ENCODE measurements at regions not wholly inside any gene's neighbourhood (a gene's known extent, or its start where the extent isn't known, plus 50 kb on each side); places are given as distances from the start of the nearest gene placed in this dataset.
"Not testable (repeated sequence)": the region's sequence is repeated elsewhere in the genome, so short reads cannot be mapped to it uniquely, and the experiment has no call there.

DNA sequence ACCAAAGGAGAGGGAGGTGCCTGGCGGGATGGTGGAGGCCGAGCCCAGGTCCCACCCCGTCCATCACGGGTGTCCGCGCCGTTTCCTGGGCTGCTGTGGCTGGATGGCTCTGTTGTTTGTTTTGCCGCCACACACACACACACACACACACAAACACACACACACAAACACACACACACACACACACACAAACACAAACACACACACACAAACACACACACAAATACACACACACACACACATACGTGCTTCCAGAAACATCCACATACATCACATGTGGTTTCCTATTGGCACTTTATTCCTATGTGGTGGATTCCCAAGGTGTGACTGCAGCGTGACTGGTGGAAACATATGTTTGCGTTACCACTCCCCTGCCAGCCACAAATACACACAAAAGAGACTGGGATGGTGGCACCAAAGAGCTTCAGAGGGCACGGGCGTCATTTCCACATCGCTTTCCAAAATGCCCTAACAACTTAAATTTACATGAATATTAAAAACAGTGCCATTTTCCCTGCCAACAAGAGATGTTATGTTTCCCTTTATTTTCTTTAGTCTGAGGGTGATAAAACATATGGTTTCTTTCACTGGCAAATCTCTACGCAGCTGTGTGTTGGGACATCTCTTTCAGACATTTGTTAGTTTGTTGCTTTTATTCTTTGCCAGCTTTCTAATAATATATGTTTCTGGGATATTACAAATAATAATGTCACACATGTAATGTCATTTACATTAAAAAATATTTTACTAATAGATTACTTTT lies 356.8 kb downstream of the BRD1 start:
- no peak for DNase-seq

DNA sequence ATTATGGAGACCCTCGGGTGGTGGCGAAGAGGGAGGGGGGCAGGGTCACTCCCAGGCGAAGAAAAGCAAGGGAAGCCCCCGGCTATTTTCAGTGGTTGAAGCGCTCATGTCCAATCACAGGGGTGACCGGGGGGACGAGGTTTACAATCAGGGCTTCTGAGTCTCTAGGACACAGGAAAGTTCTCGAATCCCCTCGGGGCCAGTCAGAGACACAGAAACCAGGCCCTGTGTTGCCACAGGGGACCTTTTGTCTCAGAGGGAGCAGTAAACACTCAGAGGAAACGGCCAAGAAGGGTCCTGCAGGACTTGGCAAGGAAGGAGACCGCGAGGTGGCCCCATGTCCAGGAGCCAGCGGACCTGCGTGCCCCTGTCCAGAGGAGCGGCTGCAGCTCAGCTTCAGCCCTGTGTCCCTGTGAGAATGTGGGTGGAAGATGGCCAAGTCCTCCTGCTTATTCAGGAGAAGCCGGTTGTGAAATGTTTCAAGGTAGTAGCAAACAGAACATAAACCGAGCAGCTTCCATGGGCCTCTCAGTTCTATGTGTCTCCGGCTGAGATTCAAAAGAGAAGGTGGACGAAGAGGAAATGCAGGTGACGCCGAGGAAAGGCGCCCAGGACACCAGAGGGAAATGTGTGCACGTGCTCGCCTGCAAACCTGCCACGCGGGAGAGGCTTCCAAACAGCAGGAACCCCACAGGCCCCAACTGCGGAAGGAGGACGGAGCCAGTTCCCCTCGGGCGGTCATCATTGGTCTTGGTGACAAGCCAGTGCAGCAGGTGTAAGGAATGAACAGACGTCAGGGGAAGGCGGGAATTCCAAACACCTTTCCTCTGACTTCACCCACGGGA lies 357.6 kb downstream of the BRD1 start:
- no peak for DNase-seq

DNA sequence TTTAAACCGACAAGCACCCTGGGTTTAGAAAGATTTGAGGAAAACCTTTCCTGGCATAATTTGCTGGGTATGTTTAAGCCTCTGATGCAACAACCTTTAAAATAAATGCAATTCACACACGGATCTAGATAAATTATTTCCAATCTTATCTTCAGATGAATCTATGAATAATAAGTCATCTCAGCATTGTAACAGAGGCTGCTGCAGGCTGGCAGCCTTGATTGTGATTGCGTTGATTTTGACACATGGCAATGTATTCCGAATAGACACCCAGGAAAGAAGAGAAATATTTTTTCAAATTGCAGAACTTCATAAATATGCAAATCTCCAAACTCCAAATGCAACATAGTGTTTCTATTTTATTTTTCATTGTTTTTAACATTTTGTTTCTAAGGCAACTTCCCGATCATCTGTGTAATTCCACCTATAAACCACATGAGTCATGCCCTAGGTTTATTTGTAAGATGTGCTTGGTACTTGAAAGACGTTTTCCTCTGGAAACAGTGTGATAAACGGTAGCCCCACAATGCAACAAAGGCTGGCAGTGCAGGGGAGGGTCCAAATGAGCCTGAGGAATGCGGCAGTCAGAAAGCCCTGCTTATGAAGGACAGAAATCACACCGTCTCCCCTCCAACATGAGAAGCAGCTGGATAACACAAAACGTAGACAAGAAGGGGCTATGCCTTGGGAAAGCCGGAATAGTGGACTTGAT lies 359.0 kb downstream of the BRD1 start:
- no peak for DNase-seq

DNA sequence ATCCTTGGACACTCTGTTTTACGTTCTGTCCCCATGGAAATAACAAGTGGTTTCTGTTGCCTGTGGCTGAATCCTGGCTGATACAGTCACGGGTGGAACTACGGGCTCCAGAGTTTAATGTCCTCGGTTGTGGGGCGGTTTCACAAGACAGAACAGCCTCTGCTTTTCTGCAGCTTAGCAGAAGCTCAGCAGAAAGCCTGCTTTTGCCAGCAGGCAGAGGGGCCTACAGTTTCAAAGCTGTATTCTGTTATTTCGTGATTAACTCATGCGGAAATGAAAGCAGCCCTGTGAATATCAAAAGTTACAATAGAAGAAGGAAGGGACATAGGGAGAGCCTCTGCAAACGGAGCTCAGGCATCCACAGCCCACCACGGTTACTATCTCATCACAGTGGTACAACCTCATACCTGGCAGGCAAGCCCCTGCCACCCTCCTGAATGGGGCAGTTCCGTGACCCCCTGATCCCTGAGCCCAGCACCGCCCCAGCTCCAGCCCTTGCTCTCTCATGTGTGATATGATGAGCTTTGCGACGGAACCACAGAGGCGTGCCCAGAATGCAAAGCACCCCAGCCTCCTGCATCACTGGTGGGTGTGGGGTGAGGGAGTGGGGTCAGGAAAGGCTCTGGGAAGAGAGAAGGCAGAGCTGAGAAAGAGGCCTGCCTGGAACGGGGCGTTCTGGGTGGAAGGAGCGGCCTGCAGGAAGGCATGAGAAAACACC lies 360.6 kb downstream of the BRD1 start:
- no peak for DNase-seq

DNA sequence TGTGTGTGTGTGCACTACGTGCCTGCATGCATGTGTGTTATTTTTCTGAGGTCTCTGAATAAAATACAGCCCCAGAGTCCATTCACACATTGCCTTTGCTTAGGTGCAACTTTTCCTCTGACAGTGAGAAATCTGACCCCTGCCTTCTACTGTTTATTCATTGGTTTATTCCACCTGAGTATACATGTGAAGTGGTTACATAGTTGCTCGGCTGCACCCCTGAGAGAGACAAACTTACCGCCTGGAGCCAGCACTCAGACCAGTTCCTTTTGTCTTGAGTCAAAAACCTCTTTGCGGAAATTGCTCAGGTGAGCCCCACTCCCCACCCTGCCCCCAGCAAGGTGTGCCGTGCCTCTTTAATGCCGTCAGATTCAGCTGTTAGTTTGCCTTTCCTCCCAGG lies 363.6 kb downstream of the BRD1 start:
- no peak for DNase-seq

DNA sequence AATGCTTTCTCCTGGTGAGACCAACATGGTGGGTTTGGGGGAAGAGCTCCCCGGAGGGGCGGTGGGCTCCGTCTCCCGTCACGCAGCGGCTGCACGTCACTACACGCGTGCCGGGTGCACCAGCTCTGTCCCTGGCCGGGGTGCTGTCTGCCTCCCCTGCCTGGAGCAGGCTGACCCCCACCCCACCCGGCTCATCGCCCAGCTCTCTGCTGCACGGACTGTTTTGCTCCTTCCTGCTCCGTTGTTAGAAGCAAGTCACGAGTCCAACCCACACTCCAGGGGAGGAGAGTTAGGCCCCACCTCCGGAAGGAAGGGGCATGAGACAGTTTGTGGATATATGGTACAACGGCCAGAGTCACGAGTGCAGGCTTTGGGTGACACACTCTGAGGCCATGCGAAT lies 364.9 kb downstream of the BRD1 start:
- DNase-seq = no peak

DNA sequence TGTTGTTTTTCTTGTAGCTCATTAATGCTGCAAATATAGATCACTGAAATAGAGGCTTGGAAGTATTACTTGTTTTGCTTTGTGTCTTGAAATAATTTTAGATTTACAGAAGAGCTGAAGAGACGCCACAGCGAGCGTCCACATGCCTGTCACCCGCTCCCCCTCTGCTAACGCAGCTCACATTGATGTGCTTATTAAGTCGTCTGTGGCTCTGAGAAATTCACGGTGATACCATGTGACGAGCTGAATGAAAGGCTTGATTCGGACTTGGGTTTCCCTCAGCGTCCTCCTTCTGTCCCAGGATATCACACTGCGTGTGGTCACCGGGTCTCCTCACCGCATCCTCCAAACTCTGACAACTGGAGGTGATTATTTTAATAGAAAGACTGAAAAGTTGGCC lies 365.4 kb downstream of the BRD1 start:
- no peak for DNase-seq

DNA sequence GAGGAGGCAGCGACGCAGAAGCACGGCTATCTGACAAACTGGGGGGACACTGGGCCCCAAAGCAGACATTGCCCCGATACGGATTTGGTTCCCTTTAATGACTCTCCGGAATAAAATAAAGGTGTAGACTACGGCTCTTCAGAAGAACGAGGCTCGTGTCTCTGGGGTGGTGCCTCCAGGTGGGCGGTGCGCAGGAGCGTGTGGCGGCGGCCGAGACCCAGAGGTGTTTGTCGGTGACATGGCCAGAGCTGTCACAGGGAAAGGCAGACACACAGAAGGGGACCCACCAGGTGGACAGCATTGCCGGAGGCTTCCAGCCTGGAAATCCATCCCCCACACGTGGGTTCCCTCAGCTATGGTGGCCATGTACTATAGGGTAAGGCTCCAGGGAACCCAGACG lies 366.0 kb downstream of the BRD1 start:
- no peak for DNase-seq

DNA sequence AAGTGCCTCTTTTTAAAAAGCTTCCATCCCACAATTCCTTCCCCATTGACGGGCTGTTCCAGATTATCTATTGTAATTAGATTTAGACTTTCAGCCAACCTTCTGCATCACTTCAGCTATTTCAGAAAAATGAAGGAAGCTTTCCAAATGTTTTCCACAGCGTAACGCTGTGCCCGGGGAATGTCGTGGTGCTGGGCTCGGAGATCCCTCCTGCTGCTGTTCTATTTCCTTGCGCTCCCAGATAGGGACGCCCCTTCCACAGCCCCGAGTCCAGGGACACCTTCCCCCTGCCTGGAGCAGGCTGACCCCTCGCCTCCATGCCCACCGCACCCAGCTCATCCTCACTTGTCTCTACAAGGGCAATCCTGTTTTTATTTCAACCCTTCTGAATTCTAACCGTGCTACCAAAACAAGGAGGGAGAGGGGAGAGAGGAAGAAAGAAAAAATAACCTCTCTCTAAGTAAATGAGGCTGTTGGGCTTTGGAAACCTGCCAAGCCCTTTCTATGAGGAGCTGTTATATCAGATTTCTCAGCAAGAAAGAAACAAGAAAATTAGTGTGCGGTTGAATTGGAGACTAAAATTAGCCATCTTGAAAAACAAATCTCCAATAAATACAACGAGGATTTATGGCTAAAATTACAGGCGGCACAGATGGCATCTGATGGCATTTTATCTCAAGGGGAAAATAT lies 366.9 kb downstream of the BRD1 start:
- DNase-seq = no peak

DNA sequence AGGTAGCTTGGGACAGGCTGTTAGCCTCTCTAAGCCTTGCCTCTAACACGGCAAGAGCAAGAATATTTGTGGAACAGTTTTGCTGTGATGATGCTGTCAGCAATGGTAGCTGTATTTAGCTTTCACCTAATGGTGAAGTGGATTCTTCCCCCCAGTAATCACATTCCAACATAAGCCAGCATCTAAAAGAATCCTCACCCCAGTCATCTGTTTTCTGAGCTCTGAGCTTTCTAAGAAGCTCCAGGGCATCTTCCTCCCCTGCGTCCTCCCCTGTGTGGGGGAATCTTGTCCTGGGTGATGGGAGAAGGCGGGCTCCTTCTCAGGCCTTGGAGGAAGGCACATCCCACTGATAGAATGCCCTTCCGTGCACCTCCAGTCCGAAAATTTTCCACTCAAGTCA lies 367.6 kb downstream of the BRD1 start:
- no peak for DNase-seq

DNA sequence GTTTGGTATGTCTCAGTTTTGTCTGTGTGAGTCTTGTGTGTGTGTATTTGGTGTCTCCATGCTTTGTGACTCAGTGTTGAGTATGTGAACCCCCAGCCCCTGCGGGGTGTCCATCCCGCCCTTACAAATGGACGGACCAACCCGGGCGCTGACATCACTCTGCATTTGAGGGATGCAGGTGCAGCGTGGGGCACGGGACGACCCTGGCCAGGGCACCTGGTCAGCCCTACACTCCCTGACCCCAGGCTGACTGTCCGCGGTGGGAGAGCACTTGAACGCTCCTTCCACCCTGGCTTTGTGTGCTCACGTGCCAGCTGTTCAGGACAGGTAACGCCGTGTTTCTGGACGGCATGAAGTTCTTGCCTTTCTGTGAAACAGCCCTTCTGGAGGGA lies 369.0 kb downstream of the BRD1 start:
- no peak for DNase-seq

DNA sequence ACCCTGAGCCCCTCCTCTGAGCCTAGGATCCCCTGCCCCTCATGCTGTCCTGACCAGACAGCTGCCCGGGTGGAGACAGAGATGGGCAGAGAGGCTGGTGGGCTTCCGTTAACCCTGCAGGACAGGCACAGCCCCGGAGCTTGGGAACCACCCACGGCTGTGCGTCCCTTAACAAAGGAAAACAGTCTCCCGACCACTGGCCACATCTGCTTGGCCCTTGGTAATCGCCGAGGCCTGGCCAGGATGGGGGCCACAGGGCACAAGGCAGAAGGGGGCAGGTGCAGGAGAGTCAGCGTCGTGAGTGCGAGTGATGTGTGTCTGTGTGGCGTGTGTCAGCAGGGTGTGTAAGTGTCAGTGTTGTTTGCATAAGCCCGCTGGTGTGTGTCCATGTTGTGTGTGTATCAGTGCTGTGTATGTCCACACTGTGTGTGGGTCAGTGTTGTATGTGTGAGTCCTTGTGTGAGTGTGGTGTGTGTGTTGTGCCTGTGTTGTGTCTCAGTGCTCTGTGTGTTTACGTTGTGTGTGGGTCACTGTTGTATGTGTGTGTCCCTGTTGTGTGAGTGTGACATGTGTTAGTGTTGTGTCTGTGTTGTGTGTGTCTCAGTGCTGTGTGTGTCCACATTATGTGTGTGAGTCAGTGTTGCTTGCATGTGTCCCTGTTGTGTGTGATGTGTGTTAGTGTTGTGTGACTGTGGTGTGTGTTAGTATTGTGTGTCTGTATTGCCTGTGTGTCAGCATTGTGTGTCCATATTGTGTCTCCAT lies 369.5 kb downstream of the BRD1 start:
- no peak for DNase-seq

DNA sequence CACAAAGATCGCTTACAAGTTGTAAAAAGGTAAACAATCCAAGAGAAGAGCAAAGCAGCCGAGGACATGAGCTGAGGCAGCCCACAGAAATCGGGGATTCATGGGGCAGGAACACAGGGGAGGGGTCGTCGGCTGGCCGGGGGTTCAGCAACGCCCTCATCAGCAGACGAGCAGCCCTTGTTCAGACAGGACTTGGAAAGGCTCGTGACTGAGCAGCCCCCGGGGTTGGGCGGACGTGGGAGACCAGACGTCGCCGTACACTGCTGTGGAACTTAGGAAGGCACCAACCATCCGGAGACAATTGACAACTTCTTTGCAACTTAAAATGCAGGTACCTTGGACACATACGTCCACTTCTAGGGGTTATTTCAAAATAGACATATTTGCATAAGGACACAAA lies 370.5 kb downstream of the BRD1 start:
- DNase-seq = no peak

DNA sequence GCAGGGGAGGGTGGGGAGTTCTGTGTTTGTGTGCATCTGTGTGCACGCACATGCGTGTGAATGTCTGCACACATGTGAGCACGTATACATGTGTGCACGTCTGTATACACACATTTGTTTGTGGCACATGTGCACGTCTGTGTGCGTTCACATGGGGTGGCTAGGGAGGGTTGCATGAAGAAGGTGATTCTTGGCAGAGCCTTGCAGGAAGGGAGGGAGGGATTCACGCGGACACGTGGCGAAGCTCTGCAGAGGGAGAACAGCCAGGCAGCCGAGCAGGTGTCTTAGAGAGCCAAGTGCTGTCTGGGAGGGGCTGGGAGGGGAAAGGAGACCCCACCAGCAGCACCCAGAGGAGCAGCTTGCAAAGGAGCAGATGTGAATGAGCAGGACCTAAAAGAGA lies 372.1 kb downstream of the BRD1 start:
- DNase-seq = no peak

DNA sequence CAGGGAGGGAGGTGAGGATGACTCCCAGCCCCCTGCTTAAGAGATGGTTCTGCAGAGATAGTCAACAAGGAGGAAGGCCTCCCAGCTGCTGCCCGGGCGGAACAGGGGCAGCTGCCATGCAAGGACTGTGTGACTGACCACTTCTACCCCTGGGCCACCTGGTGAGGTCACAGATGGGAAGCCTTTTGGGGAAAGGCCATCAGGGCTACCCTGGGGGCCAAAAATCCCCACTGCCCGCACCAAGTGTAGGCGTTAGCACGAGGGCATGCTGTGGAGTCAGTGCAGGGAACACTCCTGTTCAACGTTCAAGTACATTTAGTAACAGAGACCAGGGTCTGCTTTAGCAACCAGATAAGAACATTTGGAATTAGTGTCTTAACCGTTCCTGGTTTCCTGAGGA lies 372.9 kb downstream of the BRD1 start:
- no peak for DNase-seq

DNA sequence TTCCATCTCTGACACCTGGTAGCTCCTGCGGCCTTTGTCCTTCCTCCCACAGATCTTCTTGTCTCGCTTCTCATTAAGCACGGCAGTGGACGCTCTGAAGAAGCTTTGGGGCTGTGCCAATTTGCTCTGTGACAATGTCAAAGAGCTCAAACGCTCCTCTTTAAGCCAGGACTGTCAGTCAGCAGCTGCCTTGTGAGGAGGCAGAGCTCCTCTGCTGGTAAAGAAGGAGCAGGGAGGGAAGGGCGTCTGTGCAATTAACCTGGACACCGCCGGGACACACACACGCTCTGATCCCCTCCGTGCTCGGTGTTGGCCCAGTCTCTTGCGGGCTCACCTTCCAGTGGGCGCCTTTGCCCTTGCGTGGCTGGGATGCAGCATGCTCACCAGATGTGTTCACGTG lies 373.9 kb downstream of the BRD1 start:
- DNase-seq = no peak

DNA sequence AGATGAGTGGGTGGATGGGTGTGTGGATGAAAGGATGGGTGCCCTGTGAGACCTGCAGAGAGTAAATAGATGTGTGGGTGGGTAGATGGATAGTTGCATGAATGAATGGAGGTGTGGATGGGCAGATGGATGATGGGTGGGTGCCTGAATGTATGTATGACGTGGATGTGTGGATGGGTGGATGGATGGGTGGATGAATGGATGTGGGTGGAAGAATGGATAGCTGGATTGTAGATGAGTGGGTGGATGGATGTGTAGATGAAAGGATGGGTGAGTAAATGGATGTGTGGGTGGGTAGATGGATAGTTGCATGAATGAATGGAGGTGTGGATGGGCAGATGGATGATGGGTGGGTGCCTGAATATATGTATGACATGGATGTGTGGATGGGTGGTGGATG lies 374.7 kb downstream of the BRD1 start:
- DNase-seq = not testable (repeated sequence)

DNA sequence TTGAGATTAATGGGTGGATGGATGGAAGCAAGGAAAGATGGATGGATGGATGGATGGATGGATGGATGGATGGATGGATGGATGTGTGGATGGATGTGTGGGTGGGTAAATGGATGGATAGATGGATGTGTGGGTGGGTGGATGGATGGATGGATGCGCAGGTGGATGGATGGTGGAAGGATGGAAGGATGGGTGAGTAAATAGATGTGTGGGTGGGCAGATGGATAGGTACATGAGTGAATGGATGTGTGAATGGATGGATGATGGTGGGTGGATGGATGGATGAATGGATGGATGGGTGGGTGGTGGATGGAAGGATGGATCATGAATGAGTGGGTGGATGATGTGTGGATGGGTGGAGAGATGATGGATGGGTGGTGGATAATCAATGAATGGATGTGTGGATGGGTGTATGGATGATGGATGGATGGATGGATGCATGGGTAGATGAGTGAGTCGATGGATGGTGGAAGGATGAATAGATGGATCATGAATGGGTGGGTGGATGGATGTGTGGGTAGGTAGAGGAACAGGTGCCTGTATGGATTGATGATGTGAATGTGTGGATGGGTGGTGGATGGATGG lies 375.2 kb downstream of the BRD1 start:
- DNase-seq = no peak

DNA sequence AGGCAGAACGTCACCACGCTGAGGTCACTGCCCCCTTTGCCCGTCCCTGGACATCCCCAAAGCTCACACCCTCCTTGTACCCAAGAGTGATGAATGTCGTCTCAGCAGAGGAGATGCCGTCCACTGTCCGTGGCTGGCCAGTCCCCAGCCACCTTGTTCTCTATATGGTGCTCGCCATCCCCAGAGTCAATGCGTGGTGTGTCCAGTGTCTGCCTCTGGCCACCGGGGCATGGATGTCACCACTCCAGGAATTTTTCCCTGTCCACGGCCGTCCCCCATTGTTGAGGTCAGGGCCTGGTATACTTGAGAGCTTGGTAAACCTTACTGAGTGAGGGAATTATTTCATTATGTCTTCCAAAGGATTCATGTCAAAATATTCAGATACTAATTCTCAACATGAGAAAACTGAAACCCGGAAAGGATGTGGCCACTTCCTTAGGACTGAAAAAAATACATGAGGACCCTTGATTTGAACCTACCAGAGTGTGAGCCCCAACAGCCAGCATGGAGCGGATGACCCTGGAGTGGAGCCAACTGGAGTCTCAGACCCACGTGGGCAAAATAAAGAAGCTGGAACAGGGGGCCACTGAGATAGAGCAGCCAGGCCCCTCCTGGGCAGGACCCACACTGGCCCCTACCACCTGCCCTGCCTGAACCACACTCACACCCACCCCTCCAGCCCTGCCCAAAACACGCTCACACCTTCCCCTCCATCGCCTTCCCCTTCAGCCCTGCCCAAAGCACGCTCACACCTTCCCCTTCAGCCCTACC lies 376.4 kb downstream of the BRD1 start:
- no peak for DNase-seq

DNA sequence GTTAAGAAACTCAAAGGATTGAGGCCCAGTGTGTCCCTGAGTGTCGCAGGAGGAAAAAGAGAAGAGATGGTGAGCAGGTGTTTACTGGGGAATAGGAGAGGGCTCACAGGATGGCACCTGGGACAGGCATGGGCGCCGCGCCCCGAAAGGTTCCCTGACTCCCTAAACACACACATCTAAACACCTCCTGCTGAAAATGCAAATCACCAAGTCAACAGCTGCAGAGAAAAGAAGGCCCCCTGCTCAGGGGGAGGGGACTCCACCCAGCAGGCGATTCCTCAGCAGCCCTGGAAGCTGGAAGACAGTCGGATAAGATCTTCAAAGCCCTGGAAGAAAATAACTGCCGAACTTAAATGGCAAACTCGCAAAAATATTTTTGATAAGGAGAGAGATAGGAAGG lies 377.2 kb downstream of the BRD1 start:
- DNase-seq = no peak
